DOHH2 (cell line): ENCODE measurements at regions not wholly inside any gene's neighbourhood (a gene's known extent, or its start where the extent isn't known, plus 50 kb on each side); places are given as distances from the start of the nearest gene placed in this dataset.

Source experiments
- H3F3A ChIP-seq: fragments of 200-600 bp; sonication (generic), shearing (Covaris generic); 2 replicates; pipeline ENCODE4 v1.6.0; 2016; ENCODE audit warnings: antibody characterized with exemption, mild to moderate bottlenecking; ENCODE audit not compliant: control insufficient read depth, insufficient read depth
- H3K27ac ChIP-seq: fragments of 200-600 bp; sonication (generic); 2 replicates; pipeline ENCODE4 v1.5.1; 2014; ENCODE audit warnings: low read depth, mild to moderate bottlenecking, low read length, moderate library complexity
- H3K27me3 ChIP-seq: fragments of 200-600 bp; sonication (generic); 2 replicates; pipeline ENCODE4 v1.6.1; 2014; ENCODE audit warnings: mild to moderate bottlenecking, low read length, mixed read lengths; ENCODE audit not compliant: control insufficient read depth
- H3K36me3 ChIP-seq: fragments of 200-600 bp; sonication (generic); 2 replicates; pipeline ENCODE4 v1.6.1; 2014; ENCODE audit warnings: mild to moderate bottlenecking, low read length, moderate library complexity, mixed read lengths; ENCODE audit not compliant: control insufficient read depth
- H3K4me1 ChIP-seq: fragments of 200-600 bp; sonication (generic); 2 replicates; pipeline ENCODE4 v1.6.1; 2014; ENCODE audit warnings: mild to moderate bottlenecking, low read length, mixed read lengths; ENCODE audit not compliant: control insufficient read depth
- H3K4me2 ChIP-seq: fragments of 200-600 bp; sonication (generic); 2 replicates; pipeline ENCODE4 v1.6.0; 2014; ENCODE audit warnings: mild to moderate bottlenecking, low read length, moderate library complexity
- H3K4me3 ChIP-seq: fragments of 200-600 bp; sonication (generic); 2 replicates; pipeline ENCODE4 v1.5.1; 2014; ENCODE audit warnings: mild to moderate bottlenecking, low read length, mixed read lengths
- H3K79me2 ChIP-seq: fragments of 200-600 bp; sonication (generic); 2 replicates; pipeline ENCODE4 v1.6.1; 2014; ENCODE audit warnings: mild to moderate bottlenecking, low read length, mixed read lengths; ENCODE audit not compliant: control insufficient read depth
- H3K9me2 ChIP-seq: fragments of 200-600 bp; sonication (generic); replicated peaks from 2 replicates; pipeline ENCODE4 v1.6.1; 2014; ENCODE audit warnings: mild to moderate bottlenecking, low read length, mixed read lengths; ENCODE audit not compliant: control insufficient read depth
- H3K9me3 ChIP-seq: fragments of 200-600 bp; sonication (generic); 2 replicates; pipeline ENCODE4 v1.6.1; 2014; ENCODE audit warnings: antibody characterized with exemption, low read length, mixed read lengths; ENCODE audit not compliant: control insufficient read depth, insufficient read depth
- H4K20me1 ChIP-seq: fragments of 200-600 bp; sonication (generic); 2 replicates; pipeline ENCODE4 v1.6.0; 2014; ENCODE audit warnings: low read depth, mild to moderate bottlenecking, antibody characterized with exemption, low read length, moderate library complexity; ENCODE audit not compliant: control insufficient read depth, insufficient read depth
- EZH2phosphoT487 ChIP-seq: fragments of 200-600 bp; sonication (generic); IDR thresholded peaks from 2 replicates; pipeline ENCODE4 v1.6.1; 2017; ENCODE audit warnings: borderline replicate concordance, mild to moderate bottlenecking, antibody characterized with exemption, low read length, moderate library complexity, mixed read lengths
- TF ChIP-seq, protein P1 (sequence below): fragments of 200-600 bp; sonication (generic); IDR thresholded peaks from one replicate; pipeline ENCODE4 v1.5.1; 2014; ENCODE audit warnings: antibody characterized with exemption, mild to moderate bottlenecking, low read depth, low read length; ENCODE audit not compliant: poor library complexity, severe bottlenecking

- H3K79me2 ChIP-seq = no peaks in the 10 kb centered on the region
- no peaks in the 10 kb centered on the region for H4K20me1 ChIP-seq
- no peak overlapping the region for H3K27ac ChIP-seq
- H3K9me2 ChIP-seq = no peaks in the 10 kb centered on the region
- no peaks in the 10 kb centered on the region for H3K27me3 ChIP-seq
- no peaks in the 10 kb centered on the region for H3F3A ChIP-seq
- no peaks in the 10 kb centered on the region for H3K9me3 ChIP-seq
- H3K4me2 ChIP-seq = no peak overlapping the region
- no peaks in the 10 kb centered on the region for H3K36me3 ChIP-seq
- TF ChIP-seq EZH2phosphoT487 = no peak
- TF ChIP-seq, protein P1, sequence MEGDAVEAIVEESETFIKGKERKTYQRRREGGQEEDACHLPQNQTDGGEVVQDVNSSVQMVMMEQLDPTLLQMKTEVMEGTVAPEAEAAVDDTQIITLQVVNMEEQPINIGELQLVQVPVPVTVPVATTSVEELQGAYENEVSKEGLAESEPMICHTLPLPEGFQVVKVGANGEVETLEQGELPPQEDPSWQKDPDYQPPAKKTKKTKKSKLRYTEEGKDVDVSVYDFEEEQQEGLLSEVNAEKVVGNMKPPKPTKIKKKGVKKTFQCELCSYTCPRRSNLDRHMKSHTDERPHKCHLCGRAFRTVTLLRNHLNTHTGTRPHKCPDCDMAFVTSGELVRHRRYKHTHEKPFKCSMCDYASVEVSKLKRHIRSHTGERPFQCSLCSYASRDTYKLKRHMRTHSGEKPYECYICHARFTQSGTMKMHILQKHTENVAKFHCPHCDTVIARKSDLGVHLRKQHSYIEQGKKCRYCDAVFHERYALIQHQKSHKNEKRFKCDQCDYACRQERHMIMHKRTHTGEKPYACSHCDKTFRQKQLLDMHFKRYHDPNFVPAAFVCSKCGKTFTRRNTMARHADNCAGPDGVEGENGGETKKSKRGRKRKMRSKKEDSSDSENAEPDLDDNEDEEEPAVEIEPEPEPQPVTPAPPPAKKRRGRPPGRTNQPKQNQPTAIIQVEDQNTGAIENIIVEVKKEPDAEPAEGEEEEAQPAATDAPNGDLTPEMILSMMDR = peak; percentile 53
- H3K4me3 ChIP-seq = no peak overlapping the region
- H3K4me1 ChIP-seq = no peaks in the 10 kb centered on the region
These were observed 475.4 kb upstream of the SEL1L start for GRCh38 chr14:82009076-82009475.

GRCh38 chr14:82009993-82010392 is 476.3 kb upstream of the SEL1L start:
- Histone ChIP-seq H4K20me1 (no peaks in the 10 kb centered on the region), H3K4me1 (no peaks in the 10 kb centered on the region), H3K4me3 (no peak overlapping the region), H3K27ac (no peak overlapping the region), H3K27me3 (no peaks in the 10 kb centered on the region), H3F3A (no peaks in the 10 kb centered on the region), H3K36me3 (no peaks in the 10 kb centered on the region), H3K9me2 (no peaks in the 10 kb centered on the region), H3K9me3 (no peaks in the 10 kb centered on the region), H3K4me2 (no peak overlapping the region), H3K79me2 (no peaks in the 10 kb centered on the region)
- TF ChIP-seq EZH2phosphoT487 = no peak
- TF ChIP-seq, protein P1 = no peak

DNA sequence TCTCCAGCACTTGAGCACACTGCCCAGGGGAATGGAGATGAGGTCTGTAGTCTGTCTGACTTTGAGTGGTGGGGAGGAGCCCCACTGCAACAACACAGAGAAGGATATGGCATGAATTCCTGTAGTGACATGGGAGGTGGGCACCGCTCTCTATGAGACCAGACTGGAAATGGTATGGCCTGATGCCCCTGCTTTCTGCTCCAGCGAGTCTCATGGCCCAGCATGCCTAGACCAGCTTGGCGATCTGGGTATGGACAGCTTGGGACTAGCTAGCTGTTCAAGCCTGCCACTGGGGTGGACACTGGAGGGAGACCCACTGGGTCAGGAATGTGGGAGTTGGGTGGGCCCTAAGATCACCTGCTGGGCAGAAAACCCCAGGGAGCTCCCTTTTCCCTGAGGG is 477.8 kb upstream of the SEL1L start:
- no peaks in the 10 kb centered on the region for H4K20me1 ChIP-seq
- no peaks in the 10 kb centered on the region for H3F3A ChIP-seq
- H3K79me2 ChIP-seq = no peaks in the 10 kb centered on the region
- no peak overlapping the region for H3K4me3 ChIP-seq
- no peak overlapping the region for H3K4me2 ChIP-seq
- H3K27ac ChIP-seq = no peak overlapping the region
- no peaks in the 10 kb centered on the region for H3K9me2 ChIP-seq
- H3K27me3 ChIP-seq = no peaks in the 10 kb centered on the region
- H3K9me3 ChIP-seq = no peaks in the 10 kb centered on the region
- no peaks in the 10 kb centered on the region for H3K4me1 ChIP-seq
- TF ChIP-seq, protein P1 = no peak
- TF ChIP-seq EZH2phosphoT487 = no peak
- no peaks in the 10 kb centered on the region for H3K36me3 ChIP-seq

GRCh38 chr14:82029038-82029437 is 495.4 kb upstream of the SEL1L start:
- Histone ChIP-seq H3K4me1 (no peaks in the 10 kb centered on the region), H3K9me2 (no peaks in the 10 kb centered on the region), H4K20me1 (no peaks in the 10 kb centered on the region), H3K27ac (no peak overlapping the region), H3K4me3 (no peak overlapping the region), H3F3A (no peaks in the 10 kb centered on the region), H3K36me3 (no peaks in the 10 kb centered on the region), H3K4me2 (no peak overlapping the region), H3K9me3 (peaks cover 3% of the 10 kb centered on the region; the same call in 1 of the 2 replicates), H3K79me2 (no peaks in the 10 kb centered on the region), H3K27me3 (no peaks in the 10 kb centered on the region)
- TF ChIP-seq, protein P1 = no peak
- TF ChIP-seq EZH2phosphoT487 = no peak
